Thymus (tissue), 11 donors: ENCODE measurements at regions not wholly inside any gene's neighbourhood (a gene's known extent, or its start where the extent isn't known, plus 50 kb on each side); places are given as distances from the start of the nearest gene placed in this dataset.
A peak's percentile ranks its signal among the peaks of the same experiment; 100 is the strongest.

Experiments
- DNase-seq, 9 donors: peaks; one replicate each; pipeline ENCODE4 v3.0.0-alpha.2; 2013; ENCODE audit warnings: low spot score in 9 of 9, low read depth in 6 of 9, missing footprints in 1 of 9
- H3K27ac ChIP-seq, 2 donors: one replicate each; pipeline ENCODE4 v1.5.1; 2013; ENCODE audit warnings: control low read depth in 1 of 2, low read depth in 1 of 2, low read length in 1 of 2, mild to moderate bottlenecking in 1 of 2, moderate library complexity in 1 of 2
- H3K27me3 ChIP-seq, 2 donors: one replicate each; pipeline ENCODE4 v1.5.1; 2013; ENCODE audit warnings: low read length in 1 of 2; ENCODE audit not compliant: control insufficient read depth in 2 of 2, insufficient read depth in 1 of 2
- H3K36me3 ChIP-seq, 2 donors: one replicate each; pipeline ENCODE4 v1.5.1; 2013; ENCODE audit warnings: low read length in 1 of 2, mild to moderate bottlenecking in 1 of 2, moderate library complexity in 1 of 2; ENCODE audit not compliant: control insufficient read depth in 2 of 2, insufficient read depth in 2 of 2
- H3K4me1 ChIP-seq, 2 donors: one replicate each; pipeline ENCODE4 v1.5.1; 2013; ENCODE audit warnings: low read length in 2 of 2; ENCODE audit not compliant: control insufficient read depth in 2 of 2, insufficient read depth in 2 of 2
- H3K4me3 ChIP-seq, 2 donors: one replicate each; pipeline ENCODE4 v1.5.1; 2013; ENCODE audit warnings: low read length in 2 of 2, control low read depth in 1 of 2, mild to moderate bottlenecking in 1 of 2
- H3K9me3 ChIP-seq, 2 donors: one replicate each; pipeline ENCODE4 v1.5.1; 2013; ENCODE audit warnings: low read length in 1 of 2, mild to moderate bottlenecking in 1 of 2; ENCODE audit not compliant: control insufficient read depth in 2 of 2, insufficient read depth in 1 of 2
- WGBS: extraction: QIAGEN DNeasy Blood & Tissue Kit; methylation state at CpG from one replicate; pipeline ENCODE4 v1.1.7; 2013; 5-methylcytosine and 5-hydroxymethylcytosine counted together
- donor health status: healthy.

GRCh38 chr7:127486654-127487053 lies 94.1 kb upstream of the ZNF800 start:
- H3K4me3 ChIP-seq: no peak overlapping the region
- no peaks in the 10 kb centered on the region for H3K4me1 ChIP-seq
- H3K27me3 ChIP-seq: no peaks in the 10 kb centered on the region
- no peak for DNase-seq
- 71% methylated on average over 3 of the region's 3 CpGs for WGBS
- H3K27ac ChIP-seq: no peak overlapping the region
- H3K9me3 ChIP-seq: no peaks in the 10 kb centered on the region
- no peaks in the 10 kb centered on the region for H3K36me3 ChIP-seq

DNA sequence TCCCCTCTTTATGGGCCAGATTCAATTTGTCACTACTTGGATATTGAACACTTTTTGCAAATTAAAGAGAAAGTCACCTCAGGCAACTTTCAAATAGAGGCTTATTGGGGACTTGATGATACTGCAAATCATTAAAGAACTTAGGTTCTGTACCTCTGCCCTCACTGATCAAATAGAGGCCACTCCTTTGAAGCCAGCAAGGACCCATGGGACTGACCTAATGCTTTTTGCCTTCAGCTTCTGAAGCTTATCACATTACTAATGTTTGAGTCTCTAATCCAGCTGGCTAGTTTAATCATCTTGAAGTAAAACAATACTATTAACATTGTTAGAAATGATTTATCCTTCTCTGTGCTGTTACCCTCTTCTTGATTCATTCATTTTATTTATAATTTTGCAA lies 93.0 kb upstream of the ZNF800 start:
- H3K9me3 ChIP-seq: no peaks in the 10 kb centered on the region
- no peak overlapping the region for H3K27ac ChIP-seq
- no peaks in the 10 kb centered on the region for H3K27me3 ChIP-seq
- no peaks in the 10 kb centered on the region for H3K36me3 ChIP-seq
- DNase-seq: no peak
- no peak overlapping the region for H3K4me3 ChIP-seq
- no peaks in the 10 kb centered on the region for H3K4me1 ChIP-seq

DNA sequence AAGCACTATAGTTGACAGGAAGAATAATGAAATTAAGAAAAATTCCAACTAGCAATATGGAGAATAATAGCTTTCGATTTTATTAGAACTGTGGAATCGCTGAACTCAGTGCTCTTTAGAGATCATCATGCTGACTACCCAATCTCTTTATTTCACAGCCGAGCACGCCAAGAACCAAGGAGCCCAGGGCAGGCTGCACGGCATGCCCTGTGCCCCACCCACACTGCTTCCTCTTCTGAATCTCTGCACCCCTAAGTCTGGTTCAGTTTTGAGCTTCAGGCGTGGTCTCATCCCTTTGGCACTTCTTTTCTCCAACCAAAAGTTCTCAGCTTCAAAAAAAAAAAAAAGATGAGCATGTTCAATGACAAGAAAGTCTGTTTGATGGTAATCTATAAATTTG lies 92.4 kb upstream of the ZNF800 start:
- Histone ChIP-seq H3K36me3 (no peaks in the 10 kb centered on the region), H3K4me3 (no peak overlapping the region), H3K27me3 (no peaks in the 10 kb centered on the region), H3K4me1 (no peaks in the 10 kb centered on the region), H3K9me3 (no peaks in the 10 kb centered on the region), H3K27ac (no peak overlapping the region)
- WGBS: 74% methylated on average over 6 of the region's 6 CpGs
- no peak for DNase-seq

DNA sequence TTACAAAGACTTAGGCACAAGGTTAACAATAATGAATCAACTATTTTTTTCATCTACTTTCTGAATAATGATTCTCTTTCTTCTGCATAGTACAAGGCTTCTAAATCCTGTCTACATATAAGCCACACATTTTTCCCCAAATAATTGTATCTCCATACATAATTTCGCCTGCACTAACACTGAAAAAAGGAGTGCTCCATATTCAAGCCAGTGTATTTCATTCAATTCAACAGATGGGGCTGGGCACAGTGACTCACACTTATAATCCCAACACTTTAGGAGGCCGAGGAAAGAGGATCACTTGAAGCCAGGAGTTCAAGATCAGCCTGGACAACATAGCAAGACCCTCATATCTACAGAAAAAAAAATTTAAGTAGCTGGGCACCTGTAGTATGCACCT lies 86.0 kb upstream of the ZNF800 start:
- Histone ChIP-seq H3K9me3 (no peaks in the 10 kb centered on the region), H3K36me3 (no peaks in the 10 kb centered on the region), H3K27ac (no peak overlapping the region), H3K27me3 (peaks cover 0 to 2% of the 10 kb centered on the region in 2 donors), H3K4me1 (no peaks in the 10 kb centered on the region), H3K4me3 (no peak overlapping the region)
- no peak for DNase-seq
- 92% methylated on average over 2 of the region's 2 CpGs for WGBS

DNA sequence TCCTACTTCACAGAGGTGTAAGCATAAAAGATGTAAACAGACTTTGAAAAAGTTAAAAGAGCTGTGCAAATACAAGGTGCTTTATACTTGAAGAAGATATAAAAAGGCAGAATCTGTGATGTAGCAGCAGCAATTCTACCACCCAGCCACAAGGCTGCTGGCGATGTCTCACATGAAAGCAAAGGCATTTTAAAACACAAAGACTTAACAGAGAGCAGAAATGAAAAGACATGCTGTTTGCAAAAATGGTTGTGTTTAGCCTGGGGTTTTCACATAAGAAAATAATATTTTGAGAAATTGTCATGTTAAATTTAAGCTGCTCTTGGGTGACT lies 85.5 kb upstream of the ZNF800 start:
- Histone ChIP-seq H3K4me3 (no peak overlapping the region), H3K27ac (no peak overlapping the region), H3K4me1 (no peaks in the 10 kb centered on the region), H3K36me3 (no peaks in the 10 kb centered on the region), H3K27me3 (peaks cover 0 to 2% of the 10 kb centered on the region in 2 donors), H3K9me3 (no peaks in the 10 kb centered on the region)
- peak in 4 of 9 donors; percentile 0 to 32 (median 10) for DNase-seq
- WGBS: 8% methylated on average over 1 of the region's 1 CpG

- no peak for DNase-seq
- Histone ChIP-seq H3K4me1 (no peaks in the 10 kb centered on the region), H3K36me3 (no peaks in the 10 kb centered on the region), H3K27ac (no peak overlapping the region), H3K9me3 (no peaks in the 10 kb centered on the region), H3K4me3 (no peak overlapping the region), H3K27me3 (peaks cover 0 to 2% of the 10 kb centered on the region in 2 donors)
- WGBS: 50% methylated on average over 7 of the region's 7 CpGs
These were observed 85.0 kb upstream of the ZNF800 start for GRCh38 chr7:127477295-127478023.

- Histone ChIP-seq H3K27ac (no peak overlapping the region), H3K4me1 (no peaks in the 10 kb centered on the region), H3K36me3 (no peaks in the 10 kb centered on the region), H3K27me3 (peaks cover 0 to 2% of the 10 kb centered on the region in 2 donors), H3K9me3 (no peaks in the 10 kb centered on the region), H3K4me3 (no peak overlapping the region)
- no peak for DNase-seq
- WGBS: 92% methylated on average over 1 of the region's 1 CpG
These were observed 84.1 kb upstream of the ZNF800 start for GRCh38 chr7:127476618-127477017.

- Histone ChIP-seq H3K27ac (no peak overlapping the region), H3K36me3 (no peaks in the 10 kb centered on the region), H3K4me3 (no peak overlapping the region), H3K9me3 (no peaks in the 10 kb centered on the region), H3K4me1 (no peaks in the 10 kb centered on the region), H3K27me3 (peaks cover 0 to 2% of the 10 kb centered on the region in 2 donors)
- no peak for DNase-seq
These were observed 81.9 kb upstream of the ZNF800 start for GRCh38 chr7:127474457-127474856.

- no peak overlapping the region for H3K27ac ChIP-seq
- H3K4me3 ChIP-seq: no peak overlapping the region
- no peaks in the 10 kb centered on the region for H3K36me3 ChIP-seq
- DNase-seq: no peak
- H3K4me1 ChIP-seq: no peaks in the 10 kb centered on the region
- WGBS: 6% methylated on average over 1 of the region's 1 CpG
- no peaks in the 10 kb centered on the region for H3K27me3 ChIP-seq
- H3K9me3 ChIP-seq: no peaks in the 10 kb centered on the region
These were observed 80.9 kb upstream of the ZNF800 start for GRCh38 chr7:127473409-127473808.

- H3K9me3 ChIP-seq: no peaks in the 10 kb centered on the region
- no peaks in the 10 kb centered on the region for H3K36me3 ChIP-seq
- no peaks in the 10 kb centered on the region for H3K4me1 ChIP-seq
- H3K27ac ChIP-seq: no peak overlapping the region
- H3K27me3 ChIP-seq: no peaks in the 10 kb centered on the region
- DNase-seq: no peak
- H3K4me3 ChIP-seq: no peak overlapping the region
These were observed 67.6 kb upstream of the ZNF800 start for GRCh38 chr7:127460077-127460476.
